ENCODE measurements at regions not wholly inside any gene's neighbourhood (a gene's known extent, or its start where the extent isn't known, plus 50 kb on each side); places are given as distances from the start of the nearest gene placed in this dataset.

DNA sequence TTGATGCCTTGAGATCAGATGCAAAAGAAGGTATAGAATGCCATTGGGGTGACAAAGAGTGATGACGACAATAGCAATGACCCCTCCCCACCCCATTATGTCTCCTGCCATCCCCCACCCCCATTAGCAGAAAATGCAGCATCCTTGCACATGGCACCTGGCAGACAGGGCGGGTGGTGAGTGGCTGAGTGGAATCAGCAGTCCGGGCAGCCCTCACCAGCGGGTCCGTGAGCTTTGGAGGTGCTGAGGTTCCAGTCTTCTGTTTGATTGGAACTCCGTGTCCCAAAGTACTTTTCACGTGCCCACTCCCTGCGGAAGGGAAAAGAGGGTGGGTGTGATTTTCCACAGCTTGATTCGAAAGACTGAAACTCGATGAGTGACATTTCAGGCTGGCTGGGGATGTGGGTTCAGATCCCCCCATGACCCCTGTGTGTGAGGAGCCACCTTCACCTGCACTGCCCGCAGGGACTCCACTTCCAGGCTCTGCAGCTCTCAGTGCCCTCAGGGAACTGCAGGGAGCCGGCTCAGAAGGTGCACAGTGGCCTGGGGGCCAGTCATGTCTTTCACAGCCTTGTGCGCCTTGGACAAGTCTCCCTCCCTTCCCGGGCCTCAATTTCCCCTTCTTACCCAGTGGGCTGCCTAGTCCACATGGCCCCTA, 130.9 kb downstream of the GLI2 start:
- DNase-seq (ENCODE audit: low read depth) (no peak), FAIRE-seq (peak; percentile 28)
- no peak overlapping the region for H3K4me3 ChIP-seq (ENCODE audit: low read depth, low read length)
- H3K36me3 ChIP-seq (ENCODE audit: control insufficient read depth, insufficient read depth, low read length): no peaks in the 10 kb centered on the region
- TF ChIP-seq CTCF (IDR thresholded peaks at IDR 0.05; ENCODE audit: insufficient read depth, low read length, severe bottlenecking): no peak
- peaks cover 22% of the 10 kb centered on the region for H3K27me3 ChIP-seq (ENCODE audit: control insufficient read depth, insufficient read depth, low read length)

DNA sequence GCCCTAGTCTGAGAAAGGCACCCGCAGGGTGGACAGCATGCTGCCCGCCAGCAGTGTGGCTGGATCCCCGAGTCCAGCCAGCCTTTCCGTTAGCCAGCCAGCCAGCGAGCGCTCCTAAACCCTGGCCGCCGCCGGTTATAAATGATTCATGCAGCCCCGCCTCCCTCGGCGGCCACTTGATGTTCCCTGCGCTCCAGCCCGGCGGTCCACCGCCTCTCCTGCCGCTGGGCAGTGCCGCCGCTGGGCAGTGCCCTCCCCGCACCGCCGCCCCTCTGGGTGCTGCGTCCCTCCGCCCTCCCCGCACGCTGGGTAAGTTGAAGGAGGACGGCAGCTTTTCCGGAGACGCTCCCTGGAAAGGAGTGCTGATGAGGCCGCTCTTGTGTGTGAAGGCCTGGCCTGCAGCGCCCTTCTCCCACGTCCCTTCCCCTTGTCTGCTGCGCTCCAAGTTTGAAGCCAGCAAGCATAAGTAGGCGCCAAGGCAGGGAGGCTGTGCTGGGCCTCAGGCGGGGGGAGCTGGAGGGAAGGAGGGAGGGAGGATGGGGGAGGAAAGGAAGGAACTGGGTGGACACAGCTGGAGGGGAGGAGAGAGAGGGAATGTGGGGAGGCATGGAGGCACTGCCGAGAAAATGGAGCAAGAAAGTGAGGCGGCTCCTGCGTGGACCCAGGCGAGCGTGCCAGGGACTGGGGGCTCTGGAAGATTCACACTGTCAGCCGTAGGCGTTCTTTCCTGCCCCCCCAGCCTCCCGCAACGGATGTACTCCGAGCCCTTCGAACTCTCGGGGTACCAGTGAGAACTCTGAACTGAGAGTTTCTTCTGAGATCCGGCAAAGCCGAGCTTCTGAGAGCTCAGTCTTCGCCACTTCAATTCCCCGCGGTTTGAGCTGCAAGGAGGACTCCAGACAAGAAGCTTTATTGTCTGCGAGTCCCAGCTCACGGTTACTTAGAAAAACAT, 131.9 kb downstream of the GLI2 start:
- DNase-seq (ENCODE audit: low read depth) (peak; percentile 44), FAIRE-seq (no peak)
- H3K4me3 ChIP-seq (ENCODE audit: low read depth, low read length): peak overlapping the region; percentile 3
- no peak for TF ChIP-seq CTCF (IDR thresholded peaks at IDR 0.05; ENCODE audit: insufficient read depth, low read length, severe bottlenecking)
- no peaks in the 10 kb centered on the region for H3K36me3 ChIP-seq (ENCODE audit: control insufficient read depth, insufficient read depth, low read length)
- peaks cover 22% of the 10 kb centered on the region for H3K27me3 ChIP-seq (ENCODE audit: control insufficient read depth, insufficient read depth, low read length)

DNA sequence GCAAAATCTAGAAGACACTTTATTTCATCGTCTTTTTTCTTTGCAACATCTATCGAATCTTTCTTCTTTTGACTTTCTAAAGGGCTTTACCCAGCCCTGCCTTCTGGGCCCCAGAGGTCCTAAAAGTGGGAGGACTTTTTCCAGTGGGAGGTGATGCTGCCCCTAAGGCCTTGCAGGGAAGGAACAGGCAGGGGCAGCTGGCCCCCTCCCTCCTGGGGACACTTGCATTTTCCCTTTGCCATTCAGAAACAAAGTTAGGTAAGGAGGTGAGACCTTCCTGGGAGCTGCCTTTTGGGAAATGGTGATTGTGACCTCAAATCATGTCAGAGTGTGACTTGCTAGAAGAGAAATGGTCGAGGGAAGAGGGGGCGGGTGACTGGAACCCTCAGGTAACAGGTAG, 132.7 kb downstream of the GLI2 start:
- no peaks in the 10 kb centered on the region for H3K36me3 ChIP-seq (ENCODE audit: control insufficient read depth, insufficient read depth, low read length)
- peaks cover 22% of the 10 kb centered on the region for H3K27me3 ChIP-seq (ENCODE audit: control insufficient read depth, insufficient read depth, low read length)
- DNase-seq (ENCODE audit: low read depth): no peak
- H3K4me3 ChIP-seq (ENCODE audit: low read depth, low read length): no peak overlapping the region
- no peak for TF ChIP-seq CTCF (IDR thresholded peaks at IDR 0.05; ENCODE audit: insufficient read depth, low read length, severe bottlenecking)
- no peak for FAIRE-seq

- H3K4me3 ChIP-seq (ENCODE audit: low read depth, low read length): no peak overlapping the region
- peaks cover 23% of the 10 kb centered on the region for H3K27me3 ChIP-seq (ENCODE audit: control insufficient read depth, insufficient read depth, low read length)
- DNase-seq (ENCODE audit: low read depth) (no peak), FAIRE-seq (no peak)
- no peaks in the 10 kb centered on the region for H3K36me3 ChIP-seq (ENCODE audit: control insufficient read depth, insufficient read depth, low read length)
- TF ChIP-seq CTCF (IDR thresholded peaks at IDR 0.05; ENCODE audit: insufficient read depth, low read length, severe bottlenecking): no peak
Observed at GRCh38 chr2:120869036-120869729, 133.5 kb downstream of the GLI2 start.

GRCh38 chr2:120869730-120870466, 134.2 kb downstream of the GLI2 start:
- Histone ChIP-seq H3K27me3 (ENCODE audit: control insufficient read depth, insufficient read depth, low read length) (peaks cover 23% of the 10 kb centered on the region), H3K36me3 (ENCODE audit: control insufficient read depth, insufficient read depth, low read length) (no peaks in the 10 kb centered on the region), H3K4me3 (ENCODE audit: low read depth, low read length) (no peak overlapping the region)
- no peak for FAIRE-seq
- no peak for DNase-seq (ENCODE audit: low read depth)
- no peak for TF ChIP-seq CTCF (IDR thresholded peaks at IDR 0.05; ENCODE audit: insufficient read depth, low read length, severe bottlenecking)
